H9 (cell line): ENCODE measurements at regions not wholly inside any gene's neighbourhood (a gene's known extent, or its start where the extent isn't known, plus 50 kb on each side); places are given as distances from the start of the nearest gene placed in this dataset.

Experiments
- DNase-seq: peaks from one replicate; pipeline ENCODE4 v3.0.0-alpha.2; 2017
- H2AFZ ChIP-seq: one replicate; pipeline ENCODE4 v1.6.1; 2013; ENCODE audit warnings: mild to moderate bottlenecking, low read length, control low read depth, moderate library complexity
- H2AK5ac ChIP-seq: 2 replicates; pipeline ENCODE4 v1.6.1; 2013; ENCODE audit warnings: low read length, control low read depth, mixed read lengths; ENCODE audit not compliant: insufficient read length
- H2BK120ac ChIP-seq: one replicate; pipeline ENCODE4 v1.6.1; 2013; ENCODE audit warnings: low read depth, mild to moderate bottlenecking, low read length, control low read depth, inconsistent platforms; ENCODE audit not compliant: poor library complexity, severe bottlenecking
- H2BK12ac ChIP-seq: 2 replicates; pipeline ENCODE4 v1.6.1; 2013; ENCODE audit warnings: low read length, control low read depth, mixed read lengths, low read depth; ENCODE audit not compliant: insufficient read length
- H2BK15ac ChIP-seq: 2 replicates; pipeline ENCODE4 v1.6.1; 2013; ENCODE audit warnings: low read depth, low read length, control low read depth
- H2BK20ac ChIP-seq: one replicate; pipeline ENCODE4 v1.6.1; 2013; ENCODE audit warnings: low read depth, mild to moderate bottlenecking, low read length, control low read depth, inconsistent platforms; ENCODE audit not compliant: poor library complexity, severe bottlenecking
- H2BK5ac ChIP-seq: 2 replicates; pipeline ENCODE4 v1.6.1; 2013; ENCODE audit warnings: low read length, control low read depth, mixed read lengths; ENCODE audit not compliant: insufficient read length
- H3K14ac ChIP-seq: 2 replicates; pipeline ENCODE4 v1.6.1; 2013; ENCODE audit warnings: low read length, control low read depth; ENCODE audit not compliant: insufficient read depth
- H3K18ac ChIP-seq: 2 replicates; pipeline ENCODE4 v1.6.1; 2013; ENCODE audit warnings: low read depth, mild to moderate bottlenecking, mixed read lengths, low read length, control low read depth; ENCODE audit not compliant: insufficient read length
- H3K23ac ChIP-seq: 2 replicates; pipeline ENCODE4 v1.6.1; 2013; ENCODE audit warnings: low read length, control low read depth, mixed read lengths, low read depth; ENCODE audit not compliant: insufficient read length
- H3K23me2 ChIP-seq: 2 replicates; pipeline ENCODE4 v1.6.1; 2013; ENCODE audit warnings: low read depth, mild to moderate bottlenecking, mixed read lengths, low read length, control low read depth; ENCODE audit not compliant: insufficient read length, poor library complexity, severe bottlenecking
- H3K27ac ChIP-seq: 2 replicates; pipeline ENCODE4 v1.5.1; 2013; ENCODE audit warnings: low read length, control low read depth, mixed read lengths, low read depth; ENCODE audit not compliant: insufficient read length
- H3K27me3 ChIP-seq: 2 replicates; pipeline ENCODE4 v1.6.1; 2013; ENCODE audit warnings: low read length, control low read depth, inconsistent platforms; ENCODE audit not compliant: insufficient read depth
- H3K4ac ChIP-seq: 2 replicates; pipeline ENCODE4 v1.6.1; 2013; ENCODE audit warnings: low read depth, mild to moderate bottlenecking, control low read depth, inconsistent platforms, low read length, moderate library complexity
- H3K4me1 ChIP-seq: 2 replicates; pipeline ENCODE4 v1.6.1; 2013; ENCODE audit warnings: low read length, control low read depth, inconsistent platforms; ENCODE audit not compliant: insufficient read depth
- H3K4me2 ChIP-seq: 2 replicates; pipeline ENCODE4 v1.6.1; 2013; ENCODE audit warnings: low read length, control low read depth, mixed read lengths; ENCODE audit not compliant: insufficient read length, insufficient read depth
- H3K56ac ChIP-seq: 2 replicates; pipeline ENCODE4 v1.6.1; 2013; ENCODE audit warnings: low read depth, mild to moderate bottlenecking, mixed read lengths, low read length, control low read depth; ENCODE audit not compliant: insufficient read length
- H3K79me1 ChIP-seq: 2 replicates; pipeline ENCODE4 v1.6.1; 2013; ENCODE audit warnings: low read depth, mild to moderate bottlenecking, moderate library complexity, low read length, control low read depth, inconsistent platforms; ENCODE audit not compliant: insufficient read depth, poor library complexity, severe bottlenecking
- H3K79me2 ChIP-seq: 2 replicates; pipeline ENCODE4 v1.6.1; 2013; ENCODE audit warnings: low read length, control low read depth, inconsistent platforms; ENCODE audit not compliant: insufficient read depth
- H3K9ac ChIP-seq: 2 replicates; pipeline ENCODE4 v1.6.1; 2013; ENCODE audit warnings: low read length, control low read depth, mixed read lengths; ENCODE audit not compliant: insufficient read length; ENCODE audit errors: extremely low read depth
- H3K9me3 ChIP-seq: one replicate; pipeline ENCODE4 v1.6.1; 2013; ENCODE audit warnings: low read depth, low read length, inconsistent platforms; ENCODE audit not compliant: control insufficient read depth
- H3T11ph ChIP-seq: one replicate; pipeline ENCODE4 v1.6.1; 2013; ENCODE audit warnings: mild to moderate bottlenecking, low read length, control low read depth, inconsistent platforms
- H4K20me1 ChIP-seq: one replicate; pipeline ENCODE4 v1.6.1; 2013; ENCODE audit not compliant: control insufficient read depth, insufficient read length, insufficient read depth
- H4K5ac ChIP-seq: 2 replicates; pipeline ENCODE4 v1.6.1; 2013; ENCODE audit warnings: low read depth, mild to moderate bottlenecking, mixed read lengths, low read length, control low read depth; ENCODE audit not compliant: insufficient read length
- H4K8ac ChIP-seq: replicated peaks from 2 replicates; pipeline ENCODE4 v1.6.1; 2013; ENCODE audit warnings: low read length, control low read depth, mixed read lengths, low read depth; ENCODE audit not compliant: insufficient read length
- H4K91ac ChIP-seq: 2 replicates; pipeline ENCODE4 v1.6.1; 2013; ENCODE audit warnings: low read depth, mild to moderate bottlenecking, moderate library complexity, mixed read lengths, low read length, control low read depth; ENCODE audit not compliant: insufficient read length
- H3K27ac Mint-ChIP-seq, 3 experiments: 2 replicates in 2 of 3; 3 replicates in 1 of 3; pipeline ENCODE4 v1.8.0; 2020 to 2021; ENCODE audit warnings: mixed read lengths in 3 of 3, mild to moderate bottlenecking in 1 of 3, moderate library complexity in 1 of 3
- H3K27me3 Mint-ChIP-seq: 2 replicates; pipeline ENCODE4 v1.8.0; 2021; ENCODE audit warnings: low read depth, mild to moderate bottlenecking, moderate library complexity, mixed read lengths
- H3K36me3 Mint-ChIP-seq, 3 experiments: 2 replicates in 2 of 3; 3 replicates in 1 of 3; pipeline ENCODE4 v1.8.0; 2020 to 2021; ENCODE audit warnings: low read depth in 3 of 3, mixed read lengths in 3 of 3; ENCODE audit not compliant: insufficient read depth in 1 of 3
- H3K4me1 Mint-ChIP-seq, 2 experiments: 2 replicates each; pipeline ENCODE4 v1.8.0; 2020; ENCODE audit warnings: mixed read lengths in 2 of 2
- H3K4me3 Mint-ChIP-seq, 2 experiments: 2 replicates in 1 of 2; 3 replicates in 1 of 2; pipeline ENCODE4 v1.8.0; 2020 to 2021; ENCODE audit warnings: mild to moderate bottlenecking in 2 of 2, mixed read lengths in 2 of 2, moderate library complexity in 1 of 2
- H3K9me3 Mint-ChIP-seq, 2 experiments: 2 replicates in 1 of 2; 3 replicates in 1 of 2; pipeline ENCODE4 v1.8.0; 2020; ENCODE audit warnings: mild to moderate bottlenecking in 2 of 2, mixed read lengths in 2 of 2, moderate library complexity in 1 of 2
- WGBS: extraction: QIAGEN DNeasy Blood & Tissue Kit; methylation state at CpG from one replicate; pipeline ENCODE4 v1.1.7; 2013; ENCODE audit warnings: missing lambda C conversion rate, low lambda C conversion rate, mixed read lengths; ENCODE audit not compliant: insufficient read length; ENCODE audit errors: extremely low coverage; 5-methylcytosine and 5-hydroxymethylcytosine counted together
- TF ChIP-seq, protein P1 (sequence below): fragments of 200-600 bp; sonication (generic); conservative IDR thresholded peaks from 3 replicates; pipeline ENCODE4 v1.8.0; 2021; ENCODE audit warnings: antibody characterized with exemption, mild to moderate bottlenecking

DNA sequence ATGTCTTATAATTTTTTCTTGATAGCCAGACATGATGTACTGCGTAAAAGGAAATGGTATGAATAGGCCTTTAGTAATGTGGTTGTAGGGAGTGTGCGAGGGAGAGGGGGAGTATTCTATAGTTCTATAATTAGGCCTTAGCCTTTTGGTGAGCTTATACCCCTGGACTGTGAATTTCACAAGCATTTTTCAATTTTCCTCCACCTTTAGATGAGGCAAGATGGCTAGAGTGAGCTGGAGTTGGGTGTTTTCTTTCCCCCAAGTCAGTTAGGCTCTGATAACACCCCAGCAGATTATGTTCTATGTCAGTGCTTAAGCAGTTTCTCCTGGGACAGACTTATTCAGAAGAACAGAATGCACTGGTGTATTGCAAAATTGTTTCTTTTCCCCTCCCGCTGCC, 210.2 kb upstream of the NPY2R start:
- DNase-seq = no peak
- H2AFZ ChIP-seq = no peak overlapping the region

More for the DNA sequence above, 210.2 kb upstream of the NPY2R start:
- H2AK5ac ChIP-seq = no peak overlapping the region
- H4K5ac ChIP-seq = no peak overlapping the region
- H4K91ac ChIP-seq = no peak overlapping the region
- no peaks in the 10 kb centered on the region for H4K20me1 ChIP-seq
- WGBS = no CpG with 5 or more reads among the region's 3 CpGs
- no peaks in the 10 kb centered on the region for H3K79me2 ChIP-seq
- Mint-ChIP-seq H3K9me3 (no peaks in the 10 kb centered on the region; a peak in 2 of 5 replicates), H3K27me3 (no peaks in the 10 kb centered on the region), H3K4me3 (no peak overlapping the region), H3K27ac (no peak overlapping the region), H3K4me1 (no peaks in the 10 kb centered on the region), H3K36me3 (peaks cover 0 to 1% (median 0%) of the 10 kb centered on the region in 3 experiments; a peak in 1 of 7 replicates)
- peaks cover 2% of the 10 kb centered on the region; the same call in 1 of the 2 replicates for H3K27me3 ChIP-seq
- H3K4me2 ChIP-seq = no peak overlapping the region
- no peak overlapping the region for H2BK20ac ChIP-seq
- H3K9me3 ChIP-seq = no peaks in the 10 kb centered on the region
- H2BK12ac ChIP-seq = no peak overlapping the region
- H2BK15ac ChIP-seq = no peak overlapping the region
- no peak overlapping the region for H4K8ac ChIP-seq
- no peaks in the 10 kb centered on the region for H3K4me1 ChIP-seq
- H3K9ac ChIP-seq = no peak overlapping the region
- H3K14ac ChIP-seq = no peak overlapping the region
- no peak overlapping the region for H3K56ac ChIP-seq
- H3K23me2 ChIP-seq = no peaks in the 10 kb centered on the region
- no peak overlapping the region for H3K4ac ChIP-seq
- TF ChIP-seq, protein P1, sequence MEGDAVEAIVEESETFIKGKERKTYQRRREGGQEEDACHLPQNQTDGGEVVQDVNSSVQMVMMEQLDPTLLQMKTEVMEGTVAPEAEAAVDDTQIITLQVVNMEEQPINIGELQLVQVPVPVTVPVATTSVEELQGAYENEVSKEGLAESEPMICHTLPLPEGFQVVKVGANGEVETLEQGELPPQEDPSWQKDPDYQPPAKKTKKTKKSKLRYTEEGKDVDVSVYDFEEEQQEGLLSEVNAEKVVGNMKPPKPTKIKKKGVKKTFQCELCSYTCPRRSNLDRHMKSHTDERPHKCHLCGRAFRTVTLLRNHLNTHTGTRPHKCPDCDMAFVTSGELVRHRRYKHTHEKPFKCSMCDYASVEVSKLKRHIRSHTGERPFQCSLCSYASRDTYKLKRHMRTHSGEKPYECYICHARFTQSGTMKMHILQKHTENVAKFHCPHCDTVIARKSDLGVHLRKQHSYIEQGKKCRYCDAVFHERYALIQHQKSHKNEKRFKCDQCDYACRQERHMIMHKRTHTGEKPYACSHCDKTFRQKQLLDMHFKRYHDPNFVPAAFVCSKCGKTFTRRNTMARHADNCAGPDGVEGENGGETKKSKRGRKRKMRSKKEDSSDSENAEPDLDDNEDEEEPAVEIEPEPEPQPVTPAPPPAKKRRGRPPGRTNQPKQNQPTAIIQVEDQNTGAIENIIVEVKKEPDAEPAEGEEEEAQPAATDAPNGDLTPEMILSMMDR = no peak
- H2BK120ac ChIP-seq = no peak overlapping the region
- no peak overlapping the region for H2BK5ac ChIP-seq
- H3K27ac ChIP-seq = no peak overlapping the region
- H3T11ph ChIP-seq = no peak overlapping the region
- H3K79me1 ChIP-seq = no peaks in the 10 kb centered on the region
- H3K23ac ChIP-seq = no peak overlapping the region
- no peak overlapping the region for H3K18ac ChIP-seq
